ENCODE measurements at regions not wholly inside any gene's neighbourhood (a gene's known extent, or its start where the extent isn't known, plus 50 kb on each side); places are given as distances from the start of the nearest gene placed in this dataset.

GRCh38 chr1:185483217-185483616, 166.2 kb upstream of the IVNS1ABP start:
- H3K36me3 ChIP-seq (ENCODE audit: low read length), result no peaks in the 10 kb centered on the region
- no peaks in the 10 kb centered on the region for H3K9me2 ChIP-seq (replicated peaks; ENCODE audit: insufficient read depth, low read length)
- H3K4me3 ChIP-seq (ENCODE audit: insufficient read depth, low read length, poor library complexity, severe bottlenecking), result no peak overlapping the region
- TF ChIP-seq CTCF (IDR thresholded peaks at IDR 0.05; ENCODE audit: insufficient read depth, low read length, poor library complexity, severe bottlenecking), result no peak
- TF ChIP-seq EZH2phosphoT487 (conservative IDR thresholded peaks at IDR 0.05; ENCODE audit: low read length), result no peak
- no peak overlapping the region for H2AFZ ChIP-seq (ENCODE audit: low read depth, low read length, severe bottlenecking)
- H4K20me1 ChIP-seq (ENCODE audit: low read depth, low read length), result no peaks in the 10 kb centered on the region
- no peak overlapping the region for H3K27ac ChIP-seq (ENCODE audit: low read depth, low read length)
- H3F3A ChIP-seq (ENCODE audit: insufficient read depth), result no peaks in the 10 kb centered on the region
- no peaks in the 10 kb centered on the region for H3K9me3 ChIP-seq (ENCODE audit: insufficient read depth, low read length)
- no peak overlapping the region for H3K9ac ChIP-seq (ENCODE audit: low read length)
- no peaks in the 10 kb centered on the region for H3K27me3 ChIP-seq (ENCODE audit: low read length)
- no peaks in the 10 kb centered on the region for H3K79me2 ChIP-seq (ENCODE audit: insufficient read depth, low read length)
- H3K4me2 ChIP-seq (ENCODE audit: low read depth, low read length, poor library complexity, severe bottlenecking), result no peak overlapping the region

- Histone ChIP-seq H3F3A (ENCODE audit: insufficient read depth) (no peaks in the 10 kb centered on the region), H3K27me3 (ENCODE audit: low read length) (no peaks in the 10 kb centered on the region), H3K9me2 (replicated peaks; ENCODE audit: insufficient read depth, low read length) (no peaks in the 10 kb centered on the region), H2AFZ (ENCODE audit: low read depth, low read length, severe bottlenecking) (no peak overlapping the region), H3K36me3 (ENCODE audit: low read length) (no peaks in the 10 kb centered on the region), H3K9me3 (ENCODE audit: insufficient read depth, low read length) (no peaks in the 10 kb centered on the region), H3K9ac (ENCODE audit: low read length) (no peak overlapping the region), H3K4me2 (ENCODE audit: low read depth, low read length, poor library complexity, severe bottlenecking) (no peak overlapping the region), H3K4me3 (ENCODE audit: insufficient read depth, low read length, poor library complexity, severe bottlenecking) (no peak overlapping the region), H3K27ac (ENCODE audit: low read depth, low read length) (no peak overlapping the region), H3K79me2 (ENCODE audit: insufficient read depth, low read length) (no peaks in the 10 kb centered on the region), H4K20me1 (ENCODE audit: low read depth, low read length) (no peaks in the 10 kb centered on the region)
- no peak for TF ChIP-seq EZH2phosphoT487 (conservative IDR thresholded peaks at IDR 0.05; ENCODE audit: low read length)
- no peak for TF ChIP-seq CTCF (IDR thresholded peaks at IDR 0.05; ENCODE audit: insufficient read depth, low read length, poor library complexity, severe bottlenecking)
Measured at GRCh38 chr1:185480545-185480944, 163.5 kb upstream of the IVNS1ABP start.

- H3K4me3 ChIP-seq (ENCODE audit: insufficient read depth, low read length, poor library complexity, severe bottlenecking), result no peak overlapping the region
- no peaks in the 10 kb centered on the region for H3K9me3 ChIP-seq (ENCODE audit: insufficient read depth, low read length)
- H3K27me3 ChIP-seq (ENCODE audit: low read length), result no peaks in the 10 kb centered on the region
- H3K27ac ChIP-seq (ENCODE audit: low read depth, low read length), result no peak overlapping the region
- H3K9ac ChIP-seq (ENCODE audit: low read length), result no peak overlapping the region
- H3K36me3 ChIP-seq (ENCODE audit: low read length), result no peaks in the 10 kb centered on the region
- no peaks in the 10 kb centered on the region for H3F3A ChIP-seq (ENCODE audit: insufficient read depth)
- no peaks in the 10 kb centered on the region for H4K20me1 ChIP-seq (ENCODE audit: low read depth, low read length)
- H2AFZ ChIP-seq (ENCODE audit: low read depth, low read length, severe bottlenecking), result no peak overlapping the region
- no peak overlapping the region for H3K4me2 ChIP-seq (ENCODE audit: low read depth, low read length, poor library complexity, severe bottlenecking)
- no peaks in the 10 kb centered on the region for H3K79me2 ChIP-seq (ENCODE audit: insufficient read depth, low read length)
- TF ChIP-seq EZH2phosphoT487 (conservative IDR thresholded peaks at IDR 0.05; ENCODE audit: low read length) (no peak), CTCF (IDR thresholded peaks at IDR 0.05; ENCODE audit: insufficient read depth, low read length, poor library complexity, severe bottlenecking) (no peak)
- H3K9me2 ChIP-seq (replicated peaks; ENCODE audit: insufficient read depth, low read length), result no peaks in the 10 kb centered on the region
Measured at GRCh38 chr1:185479796-185480195, 162.8 kb upstream of the IVNS1ABP start.

All from SU-DHL-6 (cell line).